SKM-1 (cell line): ENCODE measurements at regions not wholly inside any gene's neighbourhood (a gene's known extent, or its start where the extent isn't known, plus 50 kb on each side); places are given as distances from the start of the nearest gene placed in this dataset.

Source experiments
- DNase-seq: peaks from one replicate; lab custom pipeline; 2025; ENCODE audit not compliant: unreplicated experiment; lab: John Stamatoyannopoulos, UW

DNA sequence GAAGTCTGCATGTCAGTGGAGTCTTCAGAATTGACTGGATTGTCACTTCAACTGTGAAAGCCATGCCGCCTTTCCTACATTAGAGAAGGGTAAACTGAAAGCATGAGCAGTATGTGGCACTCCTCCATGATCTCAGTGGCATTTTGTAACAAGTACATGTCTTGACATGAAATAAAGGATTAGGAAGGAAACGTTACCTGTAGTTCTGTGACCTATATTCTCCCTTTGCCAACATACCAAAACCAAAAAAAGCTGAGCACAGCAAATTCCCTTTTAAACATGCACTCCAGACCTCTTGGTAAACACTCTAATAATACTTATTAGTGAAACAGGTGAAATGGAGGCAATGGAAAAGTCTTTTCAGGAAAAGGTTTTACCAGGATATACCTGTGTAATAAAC lies 344.2 kb downstream of the GRIA2 start:
- no peak for DNase-seq

DNA sequence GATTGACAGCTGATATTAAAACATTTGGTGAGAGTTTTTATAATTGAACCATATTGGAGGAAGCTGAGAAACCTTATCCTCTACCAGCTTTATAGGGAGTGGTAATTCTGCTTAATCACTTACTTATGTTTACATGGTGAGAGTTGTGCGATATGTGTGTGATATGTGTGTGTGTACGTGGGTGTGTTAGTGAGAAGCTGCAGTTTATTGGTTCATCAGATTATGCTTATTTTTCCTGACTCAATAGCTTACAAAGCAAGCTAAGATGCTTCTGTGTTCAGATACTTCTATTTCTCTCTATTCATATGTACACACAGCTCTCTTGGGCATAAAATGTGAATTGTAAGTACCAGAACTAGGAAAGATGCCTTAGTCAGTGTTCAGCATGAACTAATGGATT lies 343.7 kb downstream of the GRIA2 start:
- DNase-seq: no peak

DNA sequence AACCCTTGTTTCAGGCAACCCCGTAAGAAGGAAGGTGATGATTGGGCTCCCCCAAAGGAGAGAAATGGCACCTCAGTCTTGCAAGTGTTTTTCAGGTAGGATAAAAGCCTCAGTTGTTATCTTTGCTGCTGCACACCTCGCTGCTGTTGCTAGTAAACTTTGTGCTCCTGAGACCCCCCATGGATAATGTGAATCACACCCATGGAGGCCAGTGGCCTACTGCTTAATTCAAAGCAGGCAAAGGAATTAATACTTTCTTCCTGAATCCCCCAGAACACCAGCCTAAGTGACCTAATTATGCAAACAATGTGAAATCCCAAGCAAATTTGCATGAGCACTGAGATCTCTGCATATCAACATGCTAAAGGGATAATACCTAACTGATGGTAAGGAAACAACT lies 337.5 kb downstream of the GRIA2 start:
- DNase-seq: no peak

DNA sequence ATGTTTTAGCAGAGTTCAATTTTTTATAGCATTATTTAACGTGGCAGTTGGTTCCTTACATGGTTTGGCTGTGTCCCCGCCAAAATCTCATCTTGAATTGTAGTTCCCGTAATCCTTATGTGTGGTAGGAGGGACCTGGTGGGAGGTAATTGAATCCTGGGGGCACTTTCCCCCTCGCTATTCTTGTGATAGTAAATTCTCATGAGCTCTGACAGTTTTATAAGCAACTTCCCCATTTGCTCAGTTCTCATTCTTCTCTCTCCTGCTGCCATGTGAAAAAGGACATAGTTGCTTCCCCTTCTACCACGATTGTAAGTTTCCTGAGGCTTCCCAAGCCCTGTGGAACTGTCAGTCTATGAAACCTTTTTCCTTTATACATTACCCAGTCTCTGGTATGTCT lies 329.5 kb downstream of the GRIA2 start:
- no peak for DNase-seq

DNA sequence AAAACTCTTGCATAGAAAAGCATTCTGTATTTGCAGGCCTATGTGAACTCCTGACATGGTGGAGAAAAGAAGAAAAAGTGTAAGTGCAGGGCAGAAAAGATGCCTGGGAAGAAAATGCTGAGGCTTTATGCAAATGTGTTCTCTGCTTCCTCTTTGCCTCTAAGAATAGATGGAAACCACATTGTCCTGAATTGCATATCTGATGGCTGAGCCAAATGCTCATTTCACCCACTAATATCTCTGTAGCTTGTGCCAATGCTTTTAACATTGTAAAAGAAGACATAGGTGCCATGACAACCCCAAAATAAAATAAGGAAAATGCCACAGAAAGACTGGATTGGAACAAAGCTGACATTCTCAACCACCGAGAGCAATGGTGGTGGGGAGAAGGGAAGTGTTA lies 307.4 kb downstream of the GRIA2 start:
- no peak for DNase-seq

DNA sequence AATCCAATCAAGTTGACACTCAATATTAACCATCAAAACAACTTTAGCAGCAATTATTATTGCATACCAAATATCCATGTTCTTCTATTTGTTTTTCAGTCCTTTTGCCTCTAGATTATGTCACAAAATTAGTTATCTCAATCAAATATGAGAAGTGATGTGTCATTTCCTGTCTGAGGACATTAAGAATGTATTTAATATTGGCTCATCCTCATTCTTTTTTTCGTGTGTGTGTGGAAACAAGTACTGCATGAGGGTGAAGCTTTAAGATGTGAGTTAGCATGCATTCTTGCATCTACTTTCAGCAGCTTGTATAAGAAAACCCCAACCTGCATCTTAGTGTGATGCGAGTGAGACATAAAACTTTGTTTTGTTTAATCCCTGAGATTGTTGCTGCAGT lies 301.4 kb downstream of the GRIA2 start:
- DNase-seq: no peak

DNA sequence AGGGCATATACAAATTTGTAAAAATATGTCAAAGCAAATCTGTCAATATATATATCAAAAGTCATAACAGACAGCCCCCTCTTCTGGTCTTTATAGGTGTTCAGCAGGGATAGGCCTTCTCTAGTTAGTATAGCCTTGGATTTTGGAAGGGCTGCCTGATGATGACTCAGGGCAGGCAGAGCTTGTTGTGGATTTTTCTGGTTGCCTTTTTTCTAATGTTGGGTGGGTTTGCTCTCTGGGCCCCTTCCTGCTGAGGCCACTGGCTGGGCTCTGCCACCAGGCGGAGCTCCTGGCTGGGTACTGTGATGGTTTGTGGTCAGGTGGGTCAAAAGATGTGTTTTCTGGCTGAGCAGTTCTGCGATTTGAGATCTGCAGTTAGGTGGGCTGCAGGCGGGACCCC lies 294.2 kb downstream of the GRIA2 start:
- no peak for DNase-seq

DNA sequence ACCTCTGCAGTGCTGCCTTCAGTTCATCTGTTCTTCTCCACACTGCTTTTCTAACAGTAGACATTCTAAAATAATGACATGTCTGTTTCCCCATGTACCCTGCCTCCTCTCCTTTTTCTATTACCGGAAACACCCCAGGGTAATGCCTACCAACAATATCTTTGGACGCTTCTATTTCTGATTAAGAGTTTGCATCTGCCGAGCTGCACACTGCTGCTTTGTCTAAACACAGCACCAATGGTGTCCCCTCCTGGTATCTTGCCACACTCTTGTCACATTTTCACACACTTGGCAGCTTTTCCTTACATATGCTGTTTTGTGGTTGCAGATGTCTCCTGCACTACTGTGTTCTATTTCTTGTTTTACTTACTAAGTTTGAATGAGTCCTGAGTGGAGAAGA lies 288.8 kb downstream of the GRIA2 start:
- no peak for DNase-seq

DNA sequence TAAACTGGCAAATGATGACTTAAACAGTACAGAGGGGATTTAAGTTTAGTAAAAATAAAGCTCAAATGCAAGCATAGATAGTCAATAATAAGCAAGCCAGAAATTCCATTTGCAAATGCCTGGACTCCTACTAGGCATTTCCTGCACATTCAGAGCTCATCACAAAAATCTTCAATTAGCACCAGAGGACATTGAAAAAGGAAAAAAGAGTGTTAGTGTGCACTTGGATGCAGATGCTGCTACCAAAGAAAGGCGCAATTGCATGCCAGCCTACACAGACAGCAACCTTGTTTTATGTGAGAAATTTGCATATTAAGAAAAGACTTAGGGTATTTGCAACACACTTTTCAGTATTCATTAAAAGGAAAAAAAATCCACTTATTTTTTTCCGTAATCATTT lies 282.1 kb downstream of the GRIA2 start:
- DNase-seq: no peak

DNA sequence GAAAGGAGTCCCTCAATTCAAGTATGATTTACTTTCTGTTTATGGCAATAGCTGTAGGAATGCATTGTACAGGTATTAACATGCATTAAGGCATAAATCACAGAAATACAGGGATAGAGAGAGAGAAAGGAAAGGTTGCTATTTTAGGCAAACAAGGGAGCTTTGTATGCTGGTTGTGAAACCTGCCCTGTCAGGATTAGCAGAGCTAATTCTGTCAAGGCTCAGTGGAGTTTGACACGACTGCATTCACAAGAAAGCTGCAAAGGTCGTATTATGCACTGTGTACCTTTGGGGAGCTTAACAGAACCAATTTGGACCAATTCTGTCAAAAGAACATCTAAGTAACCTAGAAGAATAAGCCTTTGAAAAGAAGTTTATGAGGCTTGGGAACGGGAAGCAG lies 239.3 kb downstream of the GRIA2 start:
- DNase-seq: no peak

DNA sequence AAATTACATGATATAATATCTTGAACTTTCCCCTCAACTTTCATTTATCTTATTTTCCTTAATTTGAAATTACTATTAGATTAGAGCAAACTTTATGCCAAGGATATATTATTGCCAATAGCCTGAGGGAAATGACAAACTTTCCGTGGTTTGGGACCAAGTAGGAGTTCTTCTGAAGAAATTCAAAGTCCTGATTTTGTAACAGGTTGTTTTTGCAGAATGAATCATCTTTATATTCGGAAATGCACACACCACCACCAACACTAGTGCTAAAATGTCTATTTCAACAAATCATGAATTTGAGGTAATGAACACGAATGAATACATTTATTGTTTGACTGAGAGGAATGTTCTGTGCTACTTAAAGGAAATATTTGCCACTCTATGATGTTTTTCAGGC lies 226.7 kb downstream of the GRIA2 start:
- DNase-seq: no peak

DNA sequence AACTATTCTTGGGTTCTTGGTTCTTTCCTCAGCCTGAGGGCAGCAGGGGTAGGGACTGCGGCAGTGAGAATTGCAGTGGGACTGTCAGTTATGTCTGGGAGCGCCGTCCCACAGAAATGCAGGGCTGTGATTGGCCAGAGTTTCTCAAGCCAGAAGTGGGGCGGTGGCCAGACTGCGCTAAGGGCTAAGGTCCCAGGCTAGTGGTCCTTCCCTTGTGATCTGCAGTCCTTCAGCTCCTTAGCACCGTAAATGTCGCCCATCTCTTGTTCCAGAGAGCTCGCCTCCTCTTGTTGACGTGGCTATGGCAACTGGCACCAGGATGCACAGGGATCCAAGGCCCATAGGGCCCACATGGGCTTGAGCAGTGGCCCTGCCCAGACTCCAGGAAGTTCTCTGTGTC lies 223.5 kb downstream of the GRIA2 start:
- no peak for DNase-seq

DNA sequence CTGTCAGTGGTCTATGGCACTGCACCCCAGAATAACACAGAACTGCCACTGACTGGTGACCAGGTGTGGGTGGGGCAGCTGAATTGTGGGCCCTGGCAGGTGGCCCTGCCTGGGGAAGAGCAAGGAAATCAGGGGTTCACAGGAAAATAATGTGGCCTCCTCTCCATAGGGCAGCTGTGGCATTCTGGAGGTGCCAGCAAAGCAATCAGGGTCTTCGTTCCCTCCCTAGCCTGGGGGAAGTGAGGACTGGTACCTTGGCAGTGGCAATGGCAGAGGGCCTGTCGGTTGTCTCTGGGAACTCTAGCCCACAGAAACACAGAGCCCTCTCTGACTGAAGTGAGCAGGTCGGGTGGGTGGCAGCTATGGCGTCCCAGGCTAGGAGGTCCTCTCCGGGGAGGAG lies 223.0 kb downstream of the GRIA2 start:
- no peak for DNase-seq

DNA sequence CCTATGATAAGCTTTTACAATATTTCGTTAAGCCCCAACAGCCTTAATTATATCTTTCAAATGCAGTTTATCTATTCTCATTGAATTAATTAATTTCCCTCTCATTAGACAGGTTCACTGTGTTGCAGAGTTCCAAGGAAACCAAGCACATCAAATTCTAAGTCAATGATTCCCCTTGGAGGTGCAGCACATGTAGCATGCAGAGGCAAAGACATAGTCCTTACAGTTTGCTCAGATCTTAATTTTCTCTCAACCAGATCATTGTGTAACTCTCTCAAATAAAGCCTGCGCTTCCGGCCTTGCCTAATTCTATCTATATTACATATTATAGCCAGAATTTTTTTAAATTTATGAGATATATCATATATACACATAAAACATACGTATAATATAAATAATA lies 205.4 kb downstream of the GRIA2 start:
- no peak for DNase-seq

DNA sequence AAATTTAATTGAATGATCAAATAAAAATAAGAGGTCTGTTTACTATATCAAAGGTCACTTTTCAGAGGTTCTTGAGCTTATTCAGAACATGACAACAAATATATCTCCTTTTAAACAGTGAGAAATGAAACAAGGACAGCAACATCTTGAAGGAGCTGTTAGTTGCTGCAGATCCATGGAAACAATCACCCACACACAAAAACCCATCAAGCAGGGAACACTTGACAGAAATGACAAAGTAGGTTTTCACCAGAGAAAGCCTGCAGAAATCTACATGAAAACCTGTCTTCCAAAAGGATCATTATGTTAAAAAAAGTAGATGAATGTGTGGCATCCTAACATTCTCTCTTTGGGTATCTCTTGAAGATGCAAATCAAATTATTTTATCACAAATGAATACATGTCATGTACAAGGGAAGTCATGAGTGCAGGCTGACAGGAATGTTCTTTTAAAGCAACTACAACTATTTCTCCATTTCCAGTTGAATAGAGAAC lies 203.0 kb downstream of the GRIA2 start:
- no peak for DNase-seq

DNA sequence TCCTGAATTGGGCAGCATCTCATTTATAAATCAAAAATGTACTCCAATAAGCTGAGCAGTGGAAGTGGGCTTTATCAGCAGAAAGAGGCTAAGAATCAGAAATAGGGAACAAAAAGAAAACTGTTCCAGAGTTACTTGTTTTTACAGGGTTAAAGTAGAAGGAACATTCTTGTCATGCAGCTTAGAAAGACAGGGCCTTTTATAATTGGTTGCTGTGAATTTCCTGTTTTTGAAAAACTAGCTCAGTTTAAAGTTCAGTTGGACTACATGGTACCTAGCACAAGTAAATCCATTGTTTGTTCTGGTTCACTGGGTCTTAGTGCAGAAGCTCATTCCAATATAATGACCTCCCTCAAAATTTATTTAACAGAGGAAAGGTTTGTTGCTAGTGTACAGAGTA lies 200.8 kb downstream of the GRIA2 start:
- no peak for DNase-seq
